CD14-positive monocyte (primary cell): ENCODE measurements at regions not wholly inside any gene's neighbourhood (a gene's known extent, or its start where the extent isn't known, plus 50 kb on each side); places are given as distances from the start of the nearest gene placed in this dataset.

Experiments
- DNase-seq, 3 donors: peaks; one replicate each; pipeline ENCODE4 v3.0.0-alpha.2; 2011 to 2022
- H2AFZ ChIP-seq: 2 replicates; pipeline ENCODE4 v1.6.0; 2012; ENCODE audit warnings: mild to moderate bottlenecking, low read depth, low read length, inconsistent platforms; ENCODE audit not compliant: insufficient read depth, poor library complexity, severe bottlenecking
- H3K27ac ChIP-seq, 2 donors: 1 replicate in 1 of 2; 2 replicates in 1 of 2; pipeline ENCODE4 v1.5.1; 2012 to 2013; ENCODE audit warnings: low read length in 2 of 2, control low read depth in 1 of 2, inconsistent platforms in 1 of 2, low read depth in 1 of 2, mild to moderate bottlenecking in 1 of 2
- H3K27me3 ChIP-seq, 2 donors: one replicate each; pipeline versions ENCODE4 v1.6.0 to v1.6.1; 2011 to 2013; ENCODE audit warnings: low read length in 2 of 2; ENCODE audit not compliant: control insufficient read depth in 2 of 2, insufficient read depth in 2 of 2
- H3K36me3 ChIP-seq, 2 donors: replicated peaks in 1 of 2; 1 replicate in 1 of 2; 2 replicates in 1 of 2; pipeline versions ENCODE4 v1.5.1 to v1.6.1; 2012 to 2013; ENCODE audit warnings: low read length in 2 of 2, control low read depth in 1 of 2, inconsistent platforms in 1 of 2, mild to moderate bottlenecking in 1 of 2; ENCODE audit not compliant: insufficient read depth in 2 of 2, control insufficient read depth in 1 of 2
- H3K4me1 ChIP-seq, 2 donors: 1 replicate in 1 of 2; 2 replicates in 1 of 2; pipeline versions ENCODE4 v1.5.1 to v1.6.1; 2012 to 2013; ENCODE audit warnings: low read length in 2 of 2, control low read depth in 1 of 2, inconsistent platforms in 1 of 2, mild to moderate bottlenecking in 1 of 2, moderate library complexity in 1 of 2; ENCODE audit not compliant: insufficient read depth in 2 of 2, control insufficient read depth in 1 of 2
- H3K4me2 ChIP-seq: replicated peaks from 2 replicates; pipeline ENCODE3; 2012; ENCODE audit warnings: low read length, moderate library complexity, mild to moderate bottlenecking; ENCODE audit not compliant: poor library complexity, severe bottlenecking; ENCODE audit errors: extremely low read depth
- H3K4me3 ChIP-seq, 3 experiments: fragments of 200-600 bp in 1 of 3; sonication (generic) in 1 of 3; replicated peaks in 1 of 3; 1 replicate in 2 of 3; 2 replicates in 1 of 3; pipeline ENCODE4 v1.5.1; 2011 to 2013; ENCODE audit warnings: low read length in 3 of 3, mild to moderate bottlenecking in 3 of 3, control low read depth in 2 of 3, low read depth in 2 of 3, inconsistent platforms in 1 of 3, moderate library complexity in 1 of 3
- H3K79me2 ChIP-seq: 2 replicates; pipeline ENCODE4 v1.6.0; 2012; ENCODE audit warnings: mild to moderate bottlenecking, control low read depth, inconsistent platforms, low read length, moderate library complexity; ENCODE audit not compliant: insufficient read depth
- H3K9ac ChIP-seq: 2 replicates; pipeline ENCODE4 v1.6.0; 2017; ENCODE audit warnings: low read length, mild to moderate bottlenecking; ENCODE audit not compliant: insufficient read depth, poor library complexity, severe bottlenecking
- H3K9me3 ChIP-seq, 2 donors: replicated peaks in 1 of 2; 1 replicate in 1 of 2; 2 replicates in 1 of 2; pipeline versions ENCODE4 v1.5.1 to v1.6.1; 2012 to 2013; ENCODE audit warnings: low read length in 2 of 2, control low read depth in 1 of 2; ENCODE audit not compliant: control insufficient read depth in 1 of 2, insufficient read depth in 1 of 2
- H4K20me1 ChIP-seq: 2 replicates; pipeline ENCODE4 v1.6.0; 2012; ENCODE audit warnings: mild to moderate bottlenecking, low read length, control low read depth, moderate library complexity; ENCODE audit not compliant: insufficient read depth
- H3K27ac Mint-ChIP-seq, 7 donors: one replicate each; pipeline ENCODE4 v1.8.0; 2020; ENCODE audit warnings: mild to moderate bottlenecking in 7 of 7, mixed read lengths in 7 of 7, moderate library complexity in 6 of 7, inconsistent platforms in 2 of 7
- H3K27me3 Mint-ChIP-seq, 3 donors: one replicate each; pipeline ENCODE4 v1.8.0; 2021 to 2022; ENCODE audit warnings: low read depth in 3 of 3, mild to moderate bottlenecking in 3 of 3, mixed read lengths in 3 of 3, moderate library complexity in 3 of 3, inconsistent platforms in 1 of 3
- H3K36me3 Mint-ChIP-seq, 2 donors: one replicate each; pipeline ENCODE4 v1.8.0; 2020; ENCODE audit warnings: mixed read lengths in 2 of 2, inconsistent platforms in 1 of 2, mild to moderate bottlenecking in 1 of 2
- H3K4me1 Mint-ChIP-seq: one replicate; pipeline ENCODE4 v1.8.0; 2020; ENCODE audit warnings: mild to moderate bottlenecking, mixed read lengths
- H3K4me3 Mint-ChIP-seq, 2 donors: one replicate each; pipeline ENCODE4 v1.8.0; 2020; ENCODE audit warnings: mild to moderate bottlenecking in 2 of 2, mixed read lengths in 2 of 2, moderate library complexity in 1 of 2
- H3K9me3 Mint-ChIP-seq, 7 donors: one replicate each; pipeline ENCODE4 v1.8.0; 2020 to 2022; ENCODE audit warnings: mixed read lengths in 7 of 7, mild to moderate bottlenecking in 6 of 7, moderate library complexity in 6 of 7, inconsistent platforms in 2 of 7
- WGBS: methylation state at CpG from one replicate; pipeline ENCODE4 v1.1.5; 2013; ENCODE audit warnings: missing lambda C conversion rate; ENCODE audit not compliant: insufficient coverage; 5-methylcytosine and 5-hydroxymethylcytosine counted together
- intact Hi-C, 2 donors: fragments of 100-400 bp; cut with micrococcal nuclease; formaldehyde crosslinking; loops; one replicate each; pipeline versions ENCODE4 v1.15.0 to v1.15.1; 2023
- TF ChIP-seq, protein P1 (sequence below): fragments of 200-600 bp; IDR thresholded peaks from one replicate; pipeline ENCODE4 v1.8.0; 2022; ENCODE audit warnings: antibody characterized with exemption, mild to moderate bottlenecking

GRCh38 chr10:120047926-120048325, 155.4 kb downstream of the SEC23IP start:
- Mint-ChIP-seq H3K27me3 (peaks cover 0 to 7% (median 6%) of the 10 kb centered on the region in 3 donors), H3K27ac (no peak overlapping the region), H3K36me3 (no peaks in the 10 kb centered on the region), H3K4me1 (no peaks in the 10 kb centered on the region), H3K4me3 (no peak overlapping the region), H3K9me3 (peaks cover 0 to 6% (median 2%) of the 10 kb centered on the region in 7 donors)
- Histone ChIP-seq H3K4me3 (no peak overlapping the region), H3K79me2 (no peaks in the 10 kb centered on the region), H3K27ac (no peak overlapping the region), H4K20me1 (no peaks in the 10 kb centered on the region), H3K36me3 (no peaks in the 10 kb centered on the region), H3K4me2 (no peak overlapping the region), H3K9me3 (no peaks in the 10 kb centered on the region), H3K9ac (no peak overlapping the region), H2AFZ (no peak overlapping the region), H3K4me1 (no peaks in the 10 kb centered on the region), H3K27me3 (no peaks in the 10 kb centered on the region)
- DNase-seq: no peak
- TF ChIP-seq, protein P1, sequence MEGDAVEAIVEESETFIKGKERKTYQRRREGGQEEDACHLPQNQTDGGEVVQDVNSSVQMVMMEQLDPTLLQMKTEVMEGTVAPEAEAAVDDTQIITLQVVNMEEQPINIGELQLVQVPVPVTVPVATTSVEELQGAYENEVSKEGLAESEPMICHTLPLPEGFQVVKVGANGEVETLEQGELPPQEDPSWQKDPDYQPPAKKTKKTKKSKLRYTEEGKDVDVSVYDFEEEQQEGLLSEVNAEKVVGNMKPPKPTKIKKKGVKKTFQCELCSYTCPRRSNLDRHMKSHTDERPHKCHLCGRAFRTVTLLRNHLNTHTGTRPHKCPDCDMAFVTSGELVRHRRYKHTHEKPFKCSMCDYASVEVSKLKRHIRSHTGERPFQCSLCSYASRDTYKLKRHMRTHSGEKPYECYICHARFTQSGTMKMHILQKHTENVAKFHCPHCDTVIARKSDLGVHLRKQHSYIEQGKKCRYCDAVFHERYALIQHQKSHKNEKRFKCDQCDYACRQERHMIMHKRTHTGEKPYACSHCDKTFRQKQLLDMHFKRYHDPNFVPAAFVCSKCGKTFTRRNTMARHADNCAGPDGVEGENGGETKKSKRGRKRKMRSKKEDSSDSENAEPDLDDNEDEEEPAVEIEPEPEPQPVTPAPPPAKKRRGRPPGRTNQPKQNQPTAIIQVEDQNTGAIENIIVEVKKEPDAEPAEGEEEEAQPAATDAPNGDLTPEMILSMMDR: no peak
- intact Hi-C loops: no loop called here

DNA sequence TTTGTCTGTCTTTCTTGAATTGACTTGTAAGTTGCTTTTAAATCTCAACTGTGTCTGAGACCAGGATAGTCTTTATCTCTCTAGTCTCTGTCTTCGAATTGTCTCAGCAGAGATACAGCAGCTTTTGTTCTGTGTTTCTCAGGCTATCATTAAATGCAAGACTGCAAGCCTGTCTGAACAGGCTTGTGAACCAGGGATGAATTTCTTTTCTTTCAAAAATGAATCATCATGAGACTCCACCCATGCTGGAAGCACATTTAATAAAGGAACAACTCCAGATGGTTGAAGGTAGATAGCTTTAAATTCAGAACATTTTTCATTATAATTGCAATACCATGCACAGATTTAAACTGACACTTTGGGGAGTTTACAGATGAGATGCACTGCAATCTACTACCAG, 155.9 kb downstream of the SEC23IP start:
- Histone ChIP-seq H3K4me2 (no peak overlapping the region), H3K79me2 (no peaks in the 10 kb centered on the region), H3K27me3 (no peaks in the 10 kb centered on the region), H3K9me3 (no peaks in the 10 kb centered on the region), H3K4me1 (no peaks in the 10 kb centered on the region), H3K9ac (no peak overlapping the region), H3K27ac (no peak overlapping the region), H2AFZ (no peak overlapping the region), H4K20me1 (no peaks in the 10 kb centered on the region), H3K4me3 (no peak overlapping the region), H3K36me3 (no peaks in the 10 kb centered on the region)
- no peak overlapping the region for H3K4me3 Mint-ChIP-seq
- H3K27ac Mint-ChIP-seq: no peak overlapping the region
- H3K36me3 Mint-ChIP-seq: no peaks in the 10 kb centered on the region
- H3K4me1 Mint-ChIP-seq: no peaks in the 10 kb centered on the region
- TF ChIP-seq, protein P1: no peak
- H3K27me3 Mint-ChIP-seq: peaks cover 0 to 7% (median 6%) of the 10 kb centered on the region in 3 donors
- intact Hi-C loops: no loop called here
- peaks cover 0 to 6% (median 2%) of the 10 kb centered on the region in 7 donors for H3K9me3 Mint-ChIP-seq
- 100% methylated on average over 1 of the region's 1 CpG for WGBS
- DNase-seq: no peak
